SK-N-SH (cell line): ENCODE measurements at regions not wholly inside any gene's neighbourhood (a gene's known extent, or its start where the extent isn't known, plus 50 kb on each side); places are given as distances from the start of the nearest gene placed in this dataset.

Experiments
- CTCF ChIA-PET: fragments of 300-600, 350-600 bp; formaldehyde crosslinking; extraction: SDS; loops from one replicate; lab custom pipeline; 2021; lab: Yijun Ruan, JAX
- POLR2A ChIA-PET: fragments of 350-600 bp; sonication (Branson Sonifier 250); formaldehyde crosslinking; extraction: SDS; loops from one replicate; lab custom pipeline; 2020; ENCODE audit warnings: antibody characterized with exemption, inconsistent platforms; lab: Yijun Ruan, JAX
- DNase-seq: peaks from one replicate; pipeline ENCODE4 v3.0.0; 2012
- H2AFZ ChIP-seq: fragments of 200-600 bp; sonication (generic); 2 replicates; pipeline ENCODE4 v1.8.1; 2016; ENCODE audit warnings: antibody characterized with exemption, mild to moderate bottlenecking, low read depth
- H3F3A ChIP-seq: fragments of 200-600 bp; sonication (generic); replicated peaks from 2 replicates; pipeline ENCODE3; 2016; ENCODE audit warnings: antibody characterized with exemption, mild to moderate bottlenecking; ENCODE audit not compliant: insufficient read depth
- H3K27ac ChIP-seq, 2 experiments: fragments of 200-500 bp in 1 of 2; fragments of 200-600 bp in 1 of 2; sonication (Bioruptor generic) in 1 of 2; sonication (generic), shearing (Covaris generic) in 1 of 2; 2 replicates each; pipeline versions ENCODE4 v1.5.1 to v1.6.1; 2014 to 2016; ENCODE audit warnings: low read depth in 2 of 2, inconsistent platforms in 1 of 2, low read length in 1 of 2, mild to moderate bottlenecking in 1 of 2, mixed read lengths in 1 of 2
- H3K27me3 ChIP-seq: fragments of 200-600 bp; sonication (generic), shearing (Covaris generic); 2 replicates; pipeline ENCODE4 v1.6.1; 2016; ENCODE audit warnings: mixed run types; ENCODE audit not compliant: insufficient read depth
- H3K36me3 ChIP-seq, 2 experiments: fragments of 200-500 bp in 1 of 2; fragments of 200-600 bp in 1 of 2; sonication (Bioruptor generic) in 1 of 2; sonication (generic) in 1 of 2; replicated peaks in 1 of 2; 2 replicates each; pipeline versions ENCODE3 to v1.5.1; 2014 to 2016; ENCODE audit warnings: low read length in 1 of 2, mild to moderate bottlenecking in 1 of 2; ENCODE audit not compliant: insufficient read depth in 2 of 2, control insufficient read depth in 1 of 2
- H3K4me1 ChIP-seq, 2 experiments: fragments of 200-500 bp in 1 of 2; fragments of 200-600 bp in 1 of 2; sonication (Bioruptor generic) in 1 of 2; sonication (generic), shearing (Covaris generic) in 1 of 2; 2 replicates each; pipeline versions ENCODE4 v1.5.1 to v1.6.1; 2014 to 2016; ENCODE audit warnings: low read depth in 1 of 2, low read length in 1 of 2, mixed run types in 1 of 2; ENCODE audit not compliant: insufficient read depth in 2 of 2, control insufficient read depth in 1 of 2
- H3K4me2 ChIP-seq: fragments of 200-600 bp; sonication (generic), shearing (Covaris generic); 2 replicates; pipeline ENCODE4 v1.6.1; 2017; ENCODE audit warnings: mixed run types
- H3K4me3 ChIP-seq, 2 experiments: fragments of 200-500 bp in 1 of 2; fragments of 200-600 bp in 1 of 2; sonication (Bioruptor generic) in 1 of 2; sonication (generic), shearing (Covaris generic) in 1 of 2; 2 replicates each; pipeline versions ENCODE4 v1.5.1 to v1.8.1; 2014 to 2016; ENCODE audit warnings: low read depth in 2 of 2, inconsistent platforms in 1 of 2, low read length in 1 of 2, mild to moderate bottlenecking in 1 of 2, mixed read lengths in 1 of 2, moderate library complexity in 1 of 2
- H3K79me2 ChIP-seq: fragments of 200-600 bp; sonication (generic); 2 replicates; pipeline ENCODE4 v1.8.1; 2017; ENCODE audit warnings: mild to moderate bottlenecking; ENCODE audit not compliant: insufficient read depth
- H3K9ac ChIP-seq: fragments of 200-600 bp; sonication (generic); 2 replicates; pipeline ENCODE4 v1.6.1; 2017; ENCODE audit warnings: mixed run types
- H3K9me2 ChIP-seq: fragments of 200-600 bp; sonication (generic); 2 replicates; pipeline ENCODE4 v1.6.1; 2017; ENCODE audit warnings: mixed run types
- H3K9me3 ChIP-seq: fragments of 200-600 bp; sonication (generic); 2 replicates; pipeline ENCODE4 v1.6.1; 2017; ENCODE audit warnings: mixed run types, mild to moderate bottlenecking, moderate library complexity
- H4K20me1 ChIP-seq: fragments of 200-600 bp; sonication (generic); 2 replicates; pipeline ENCODE4 v1.6.1; 2017; ENCODE audit warnings: mild to moderate bottlenecking, mixed run types; ENCODE audit not compliant: insufficient read depth
- CHD2 ChIP-seq: fragments of 150-350 bp; IDR thresholded peaks from 2 replicates; pipeline ENCODE4 v1.6.1; 2018; ENCODE audit warnings: low read length; ENCODE audit not compliant: partially characterized antibody
- CTCF ChIP-seq: fragments of 200-600 bp; sonication (generic); IDR thresholded peaks from 2 replicates; pipeline ENCODE4 v1.6.1; 2017; ENCODE audit warnings: antibody characterized with exemption, mild to moderate bottlenecking, moderate library complexity
- ELF1 ChIP-seq: IDR thresholded peaks from 2 replicates; pipeline ENCODE4 v1.4.0; 2012
- NFIC ChIP-seq: IDR thresholded peaks from 2 replicates; pipeline ENCODE4 v1.4.0; 2012; ENCODE audit warnings: borderline replicate concordance
- RAD21 ChIP-seq: IDR thresholded peaks from 2 replicates; pipeline ENCODE4 v1.6.1; 2012; ENCODE audit warnings: mild to moderate bottlenecking, low read length
- SMC3 ChIP-seq: IDR thresholded peaks from 2 replicates; pipeline ENCODE4 v1.6.1; 2012; ENCODE audit warnings: low read depth, low read length, improper control_type of control experiment
- USF2 ChIP-seq: fragments of 150-350 bp; IDR thresholded peaks from 2 replicates; pipeline ENCODE4 v1.6.1; 2017; ENCODE audit warnings: antibody characterized with exemption, low read length, low read depth, borderline replicate concordance
- WGBS: methylation state at CpG from one replicate; pipeline ENCODE4 v1.1.6; 2017; ENCODE audit warnings: low lambda C conversion rate; 5-methylcytosine and 5-hydroxymethylcytosine counted together
- TF ChIP-seq, protein P1 (sequence below): IDR thresholded peaks from 2 replicates; pipeline ENCODE4 v1.4.0; 2012; ENCODE audit warnings: low read depth
- TF ChIP-seq, protein P2 (sequence below): fragments of 150-350 bp; IDR thresholded peaks from 2 replicates; pipeline ENCODE4 v1.6.1; 2016; ENCODE audit warnings: mild to moderate bottlenecking, low read depth, low read length
- TF ChIP-seq, protein P3 (sequence below): IDR thresholded peaks from 2 replicates; pipeline ENCODE4 v1.4.0; 2012; ENCODE audit warnings: low read depth, borderline replicate concordance

DNA sequence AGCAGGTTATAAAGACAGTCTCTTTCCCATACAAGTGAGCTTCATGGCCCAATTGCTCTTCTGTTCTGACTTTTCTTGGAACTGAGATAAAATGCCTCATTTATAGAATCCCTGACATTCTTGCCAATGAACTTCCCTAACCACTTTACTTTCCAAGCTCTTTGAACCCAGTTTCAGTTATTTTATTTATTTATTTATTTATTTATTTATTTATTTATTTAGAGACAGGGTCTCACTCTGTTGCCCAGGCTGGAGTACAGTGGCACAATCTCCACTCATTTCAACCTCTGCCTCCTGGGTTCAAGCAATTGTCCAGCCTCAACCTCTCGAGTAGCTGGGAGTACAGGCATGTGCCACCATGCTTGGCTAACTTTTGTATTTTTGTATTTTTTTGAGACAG lies 138.5 kb upstream of the ZNF184 start:
- 4% methylated on average over 1 of the region's 1 CpG for WGBS
- H3K9me2 ChIP-seq: no peaks in the 10 kb centered on the region
- H3K36me3 ChIP-seq: no peaks in the 10 kb centered on the region
- CTCF ChIA-PET: interaction anchor here (1.4 to 3.1 kb wide), 3 partner anchors 8 to 299 kb away, joined by 3 to 17 read pairs (median 8); no protein-coding TSS in a partner anchor
- TF ChIP-seq CTCF: no peak
- H2AFZ ChIP-seq: no peak overlapping the region
- H3K27me3 ChIP-seq: peaks cover 31% of the 10 kb centered on the region; the same call in 1 of the 2 replicates
- no peak overlapping the region for H3K4me3 ChIP-seq
- H3K9me3 ChIP-seq: no peaks in the 10 kb centered on the region
- POLR2A ChIA-PET: no interaction called here
- H4K20me1 ChIP-seq: no peaks in the 10 kb centered on the region
- no peaks in the 10 kb centered on the region for H3K4me1 ChIP-seq
- no peak for DNase-seq
- H3K9ac ChIP-seq: no peak overlapping the region
- no peaks in the 10 kb centered on the region for H3K79me2 ChIP-seq
- no peak overlapping the region for H3K4me2 ChIP-seq
- H3K27ac ChIP-seq: no peak overlapping the region
- H3F3A ChIP-seq: no peaks in the 10 kb centered on the region

- peaks cover 19% of the 10 kb centered on the region; the same call in 1 of the 2 replicates for H3K27me3 ChIP-seq
- H4K20me1 ChIP-seq: no peaks in the 10 kb centered on the region
- H2AFZ ChIP-seq: no peak overlapping the region
- H3K36me3 ChIP-seq: no peaks in the 10 kb centered on the region
- 26% methylated on average over 8 of the region's 8 CpGs for WGBS
- H3K4me2 ChIP-seq: no peak overlapping the region
- H3K9me2 ChIP-seq: no peaks in the 10 kb centered on the region
- POLR2A ChIA-PET: no interaction called here
- DNase-seq: no peak
- H3F3A ChIP-seq: peaks cover 4% of the 10 kb centered on the region
- no peak overlapping the region for H3K27ac ChIP-seq
- H3K9ac ChIP-seq: no peak overlapping the region
- no peaks in the 10 kb centered on the region for H3K79me2 ChIP-seq
- peak overlapping the region in 1 of 2 experiments; percentile 30; a peak in 1 of 4 replicates for H3K4me3 ChIP-seq
- CTCF ChIA-PET: interaction anchor here (0.6 to 3.1 kb wide), 20 partner anchors 8 to 447 kb away, joined by 3 to 17 read pairs (median 3); no protein-coding TSS in a partner anchor
- no peaks in the 10 kb centered on the region; a peak in 1 of 4 replicates for H3K4me1 ChIP-seq
- no peaks in the 10 kb centered on the region for H3K9me3 ChIP-seq
- TF ChIP-seq ELF1 (peak; percentile 43; the same call in 1 of the 2 replicates), CHD2 (no peak), CTCF (peak; percentile 66), NFIC (peak; percentile 3; the same call in 1 of the 2 replicates), USF2 (no peak), SMC3 (peak; percentile 44), RAD21 (peak; percentile 60)
- TF ChIP-seq, protein P1, sequence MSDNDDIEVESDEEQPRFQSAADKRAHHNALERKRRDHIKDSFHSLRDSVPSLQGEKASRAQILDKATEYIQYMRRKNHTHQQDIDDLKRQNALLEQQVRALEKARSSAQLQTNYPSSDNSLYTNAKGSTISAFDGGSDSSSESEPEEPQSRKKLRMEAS: no peak
- TF ChIP-seq, protein P2, sequence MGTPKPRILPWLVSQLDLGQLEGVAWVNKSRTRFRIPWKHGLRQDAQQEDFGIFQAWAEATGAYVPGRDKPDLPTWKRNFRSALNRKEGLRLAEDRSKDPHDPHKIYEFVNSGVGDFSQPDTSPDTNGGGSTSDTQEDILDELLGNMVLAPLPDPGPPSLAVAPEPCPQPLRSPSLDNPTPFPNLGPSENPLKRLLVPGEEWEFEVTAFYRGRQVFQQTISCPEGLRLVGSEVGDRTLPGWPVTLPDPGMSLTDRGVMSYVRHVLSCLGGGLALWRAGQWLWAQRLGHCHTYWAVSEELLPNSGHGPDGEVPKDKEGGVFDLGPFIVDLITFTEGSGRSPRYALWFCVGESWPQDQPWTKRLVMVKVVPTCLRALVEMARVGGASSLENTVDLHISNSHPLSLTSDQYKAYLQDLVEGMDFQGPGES: no peak
- TF ChIP-seq, protein P3, sequence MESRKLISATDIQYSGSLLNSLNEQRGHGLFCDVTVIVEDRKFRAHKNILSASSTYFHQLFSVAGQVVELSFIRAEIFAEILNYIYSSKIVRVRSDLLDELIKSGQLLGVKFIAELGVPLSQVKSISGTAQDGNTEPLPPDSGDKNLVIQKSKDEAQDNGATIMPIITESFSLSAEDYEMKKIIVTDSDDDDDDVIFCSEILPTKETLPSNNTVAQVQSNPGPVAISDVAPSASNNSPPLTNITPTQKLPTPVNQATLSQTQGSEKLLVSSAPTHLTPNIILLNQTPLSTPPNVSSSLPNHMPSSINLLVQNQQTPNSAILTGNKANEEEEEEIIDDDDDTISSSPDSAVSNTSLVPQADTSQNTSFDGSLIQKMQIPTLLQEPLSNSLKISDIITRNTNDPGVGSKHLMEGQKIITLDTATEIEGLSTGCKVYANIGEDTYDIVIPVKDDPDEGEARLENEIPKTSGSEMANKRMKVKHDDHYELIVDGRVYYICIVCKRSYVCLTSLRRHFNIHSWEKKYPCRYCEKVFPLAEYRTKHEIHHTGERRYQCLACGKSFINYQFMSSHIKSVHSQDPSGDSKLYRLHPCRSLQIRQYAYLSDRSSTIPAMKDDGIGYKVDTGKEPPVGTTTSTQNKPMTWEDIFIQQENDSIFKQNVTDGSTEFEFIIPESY: no peak
Observed at GRCh38 chr6:27608916-27609883, 136.3 kb upstream of the ZNF184 start.
